ENCODE measurements at regions not wholly inside any gene's neighbourhood (a gene's known extent, or its start where the extent isn't known, plus 50 kb on each side); places are given as distances from the start of the nearest gene placed in this dataset.

DNA sequence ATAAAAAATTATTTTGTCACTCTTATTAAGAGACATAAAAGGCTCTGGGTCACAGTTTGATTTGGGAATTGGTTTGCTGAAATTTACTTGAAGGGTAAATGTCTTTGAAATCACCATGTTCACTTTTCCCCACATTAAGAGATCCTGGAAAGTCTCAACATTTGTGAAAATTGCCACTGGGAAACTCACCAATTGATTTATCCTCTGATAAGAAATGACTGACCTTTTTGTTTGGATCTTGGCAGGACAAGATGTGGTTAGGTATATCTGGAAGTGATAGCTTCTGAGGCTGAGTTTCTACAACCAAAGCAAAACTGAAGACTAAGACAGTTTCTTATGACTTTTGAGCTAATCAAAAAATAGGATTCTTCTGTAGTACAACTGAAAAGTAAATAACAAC, 107.1 kb upstream of the TMEM106B start:
- Histone ChIP-seq H3K4me1 (ENCODE audit: insufficient read depth, low read length) (no peaks in the 10 kb centered on the region), H3K79me2 (ENCODE audit: insufficient read depth, low read length) (no peaks in the 10 kb centered on the region), H3K9ac (ENCODE audit: low read depth, low read length) (no peak overlapping the region), H4K20me1 (ENCODE audit: insufficient read depth, low read length) (no peaks in the 10 kb centered on the region), H3K4me3 (ENCODE audit: low read depth in 1 of 2, low read length in 2 of 2) (no peak overlapping the region), H2AFZ (ENCODE audit: low read depth, low read length) (no peak overlapping the region), H3K36me3 (ENCODE audit: insufficient read depth, low read length) (no peaks in the 10 kb centered on the region), H3K27me3 (ENCODE audit: insufficient read depth, low read length, poor library complexity) (no peaks in the 10 kb centered on the region), H3K4me2 (ENCODE audit: insufficient read depth, low read length) (no peak overlapping the region), H3K9me3 (ENCODE audit: insufficient read depth, low read length, severe bottlenecking) (no peaks in the 10 kb centered on the region), H3K27ac (ENCODE audit: low read length) (no peak overlapping the region)
- no peak for DNase-seq
- no peak for ATAC-seq (ENCODE audit: insufficient read depth, low read depth)
- TF ChIP-seq EZH2 (IDR thresholded peaks at IDR 0.05; ENCODE audit: borderline replicate concordance, low read depth, low read length, severe bottlenecking) (no peak), CTCF (IDR thresholded peaks at IDR 0.05; ENCODE audit: borderline replicate concordance, extremely low read depth, low read length, poor library complexity, severe bottlenecking) (no peak)

DNA sequence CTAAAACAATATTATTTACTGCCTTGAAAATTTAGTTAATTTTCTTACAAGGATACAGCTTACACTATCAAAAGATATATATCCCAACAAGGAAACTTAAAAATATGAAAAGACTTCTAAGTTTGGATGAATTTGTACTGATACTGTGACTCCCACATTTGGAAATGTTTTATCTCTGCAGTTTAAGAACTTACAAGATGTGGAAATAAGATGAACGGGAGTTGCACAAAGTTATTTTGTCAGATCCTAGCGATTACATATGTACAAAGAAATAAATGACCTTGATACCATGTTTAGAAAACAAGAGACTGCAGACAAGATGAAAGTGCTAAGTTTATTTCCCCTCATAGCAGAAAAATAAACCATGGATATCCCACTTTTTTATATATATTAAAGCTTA, 103.7 kb upstream of the TMEM106B start:
- Histone ChIP-seq H4K20me1 (ENCODE audit: insufficient read depth, low read length) (no peaks in the 10 kb centered on the region), H3K36me3 (ENCODE audit: insufficient read depth, low read length) (no peaks in the 10 kb centered on the region), H3K4me1 (ENCODE audit: insufficient read depth, low read length) (no peaks in the 10 kb centered on the region), H3K27me3 (ENCODE audit: insufficient read depth, low read length, poor library complexity) (no peaks in the 10 kb centered on the region), H3K4me2 (ENCODE audit: insufficient read depth, low read length) (no peak overlapping the region), H3K9ac (ENCODE audit: low read depth, low read length) (no peak overlapping the region), H3K79me2 (ENCODE audit: insufficient read depth, low read length) (no peaks in the 10 kb centered on the region), H3K4me3 (ENCODE audit: low read depth in 1 of 2, low read length in 2 of 2) (no peak overlapping the region), H3K9me3 (ENCODE audit: insufficient read depth, low read length, severe bottlenecking) (no peaks in the 10 kb centered on the region), H3K27ac (ENCODE audit: low read length) (no peak overlapping the region), H2AFZ (ENCODE audit: low read depth, low read length) (no peak overlapping the region)
- TF ChIP-seq EZH2 (IDR thresholded peaks at IDR 0.05; ENCODE audit: borderline replicate concordance, low read depth, low read length, severe bottlenecking) (no peak), CTCF (IDR thresholded peaks at IDR 0.05; ENCODE audit: borderline replicate concordance, extremely low read depth, low read length, poor library complexity, severe bottlenecking) (no peak)
- ATAC-seq (ENCODE audit: insufficient read depth, low read depth) (no peak), DNase-seq (no peak)

GRCh38 chr7:12107841-12108254, 103.2 kb upstream of the TMEM106B start:
- Histone ChIP-seq H3K27me3 (ENCODE audit: insufficient read depth, low read length, poor library complexity) (no peaks in the 10 kb centered on the region), H2AFZ (ENCODE audit: low read depth, low read length) (no peak overlapping the region), H4K20me1 (ENCODE audit: insufficient read depth, low read length) (no peaks in the 10 kb centered on the region), H3K4me2 (ENCODE audit: insufficient read depth, low read length) (no peak overlapping the region), H3K9me3 (ENCODE audit: insufficient read depth, low read length, severe bottlenecking) (no peaks in the 10 kb centered on the region), H3K4me1 (ENCODE audit: insufficient read depth, low read length) (no peaks in the 10 kb centered on the region), H3K79me2 (ENCODE audit: insufficient read depth, low read length) (no peaks in the 10 kb centered on the region), H3K4me3 (ENCODE audit: low read depth in 1 of 2, low read length in 2 of 2) (no peak overlapping the region), H3K9ac (ENCODE audit: low read depth, low read length) (no peak overlapping the region), H3K36me3 (ENCODE audit: insufficient read depth, low read length) (no peaks in the 10 kb centered on the region), H3K27ac (ENCODE audit: low read length) (no peak overlapping the region)
- TF ChIP-seq CTCF (IDR thresholded peaks at IDR 0.05; ENCODE audit: borderline replicate concordance, extremely low read depth, low read length, poor library complexity, severe bottlenecking) (no peak), EZH2 (IDR thresholded peaks at IDR 0.05; ENCODE audit: borderline replicate concordance, low read depth, low read length, severe bottlenecking) (no peak)
- ATAC-seq (ENCODE audit: insufficient read depth, low read depth) (no peak), DNase-seq (no peak)

- Histone ChIP-seq H3K4me3 (ENCODE audit: low read depth in 1 of 2, low read length in 2 of 2) (no peak overlapping the region), H4K20me1 (ENCODE audit: insufficient read depth, low read length) (no peaks in the 10 kb centered on the region), H3K4me1 (ENCODE audit: insufficient read depth, low read length) (no peaks in the 10 kb centered on the region), H3K4me2 (ENCODE audit: insufficient read depth, low read length) (no peak overlapping the region), H3K79me2 (ENCODE audit: insufficient read depth, low read length) (no peaks in the 10 kb centered on the region), H2AFZ (ENCODE audit: low read depth, low read length) (no peak overlapping the region), H3K9me3 (ENCODE audit: insufficient read depth, low read length, severe bottlenecking) (no peaks in the 10 kb centered on the region), H3K36me3 (ENCODE audit: insufficient read depth, low read length) (no peaks in the 10 kb centered on the region), H3K9ac (ENCODE audit: low read depth, low read length) (no peak overlapping the region), H3K27ac (ENCODE audit: low read length) (no peak overlapping the region), H3K27me3 (ENCODE audit: insufficient read depth, low read length, poor library complexity) (no peaks in the 10 kb centered on the region)
- no peak for ATAC-seq (ENCODE audit: insufficient read depth, low read depth)
- TF ChIP-seq EZH2 (IDR thresholded peaks at IDR 0.05; ENCODE audit: borderline replicate concordance, low read depth, low read length, severe bottlenecking) (no peak), CTCF (IDR thresholded peaks at IDR 0.05; ENCODE audit: borderline replicate concordance, extremely low read depth, low read length, poor library complexity, severe bottlenecking) (no peak)
- no peak for DNase-seq
Observed at GRCh38 chr7:12110425-12110824, 100.7 kb upstream of the TMEM106B start.
